ENCODE measurements at regions not wholly inside any gene's neighbourhood (a gene's known extent, or its start where the extent isn't known, plus 50 kb on each side); places are given as distances from the start of the nearest gene placed in this dataset.

DNA sequence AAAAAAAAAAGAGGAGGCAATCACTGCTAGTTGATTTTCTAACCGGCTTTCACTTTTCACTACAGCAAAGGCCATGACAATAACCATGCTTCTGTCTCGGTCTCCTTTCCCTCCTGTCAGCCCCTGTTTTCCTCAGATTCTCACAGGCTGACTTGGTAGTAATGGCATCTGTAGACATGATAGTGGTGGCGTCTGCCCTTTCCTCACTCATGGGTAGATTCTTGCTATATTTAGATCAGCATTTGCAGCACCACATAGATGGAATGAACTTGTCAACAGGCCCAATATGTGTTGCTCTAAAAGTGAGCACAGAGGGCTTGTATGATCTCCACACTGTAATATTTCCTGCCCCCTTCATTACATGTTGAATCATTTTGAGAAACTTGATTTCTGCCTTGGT, 120.3 kb upstream of the FTMT start:
- DNase-seq (ENCODE audit: low read depth): no peak

DNA sequence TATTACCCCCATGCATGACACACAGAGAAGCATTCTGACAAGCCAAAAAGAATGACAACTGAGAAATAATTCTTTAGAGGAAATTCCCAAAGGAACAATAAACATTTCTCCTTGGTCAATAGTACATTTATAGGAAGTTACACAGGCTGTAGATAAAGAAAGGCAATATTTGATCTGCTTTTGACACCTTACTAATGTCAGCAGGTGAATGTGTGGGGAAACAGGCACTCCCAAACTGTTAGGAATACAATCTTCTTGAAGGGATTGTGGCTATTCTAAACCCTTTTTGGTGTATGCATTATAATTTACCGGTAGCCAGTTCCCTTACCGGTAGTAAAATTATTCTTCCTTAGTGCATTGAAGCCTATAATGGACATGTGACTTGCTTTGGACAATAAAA, 116.1 kb upstream of the FTMT start:
- DNase-seq (ENCODE audit: low read depth): no peak

DNA sequence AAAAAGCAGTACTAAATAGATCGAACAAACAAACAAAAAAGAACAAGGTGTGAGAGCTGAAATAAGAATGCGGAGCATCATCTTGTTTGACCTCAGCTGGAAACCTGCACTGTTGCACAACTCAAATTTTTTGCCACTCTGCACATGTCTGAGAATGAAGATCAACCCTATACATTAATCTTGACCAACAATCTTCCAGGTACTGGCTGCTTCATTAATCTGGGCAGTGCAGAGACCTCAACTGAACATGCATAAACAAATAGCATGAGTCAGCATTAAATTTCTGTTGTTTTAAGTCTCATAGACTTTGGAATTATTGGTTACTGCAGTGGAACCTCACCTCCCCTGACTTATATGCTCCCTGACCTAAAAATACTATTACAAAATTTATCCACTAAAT, 114.6 kb upstream of the FTMT start:
- DNase-seq (ENCODE audit: low read depth): no peak

DNA sequence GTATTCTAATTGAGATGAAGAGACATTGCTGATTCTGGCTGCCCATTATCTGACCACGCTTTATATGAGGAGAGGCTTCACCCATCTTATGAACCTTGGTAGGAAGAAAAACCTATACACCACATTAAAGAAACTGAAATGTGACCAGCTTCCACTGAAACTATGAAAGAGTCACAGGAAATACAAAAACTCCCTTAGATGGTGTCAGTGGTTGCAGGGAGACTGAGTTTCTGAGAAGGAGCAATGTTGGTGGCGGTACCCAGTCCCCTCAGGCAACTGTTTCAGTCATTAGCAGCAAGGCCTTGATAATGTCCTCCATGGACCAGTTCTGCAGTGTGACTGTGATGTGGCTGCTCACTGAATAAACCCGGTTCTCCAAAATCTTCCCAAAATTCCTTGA, 110.5 kb upstream of the FTMT start:
- no peak for DNase-seq (ENCODE audit: low read depth)

DNA sequence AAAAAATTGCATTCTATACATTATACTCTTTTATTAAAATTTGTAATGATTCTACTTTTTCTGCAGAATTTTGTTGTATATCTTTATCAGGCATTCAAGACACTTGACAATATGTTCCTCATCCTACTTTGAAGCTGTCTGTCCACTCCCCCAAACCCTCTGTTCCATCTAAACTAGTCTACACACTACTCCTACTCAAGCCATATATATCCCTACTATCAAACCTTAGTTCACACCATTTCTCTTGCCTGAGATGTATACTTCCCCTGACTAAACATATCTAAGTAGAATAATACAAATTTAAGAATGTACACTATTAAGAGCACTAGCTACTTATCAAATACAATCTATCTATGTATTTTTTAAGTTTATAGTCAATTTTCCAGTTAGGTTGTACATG, 107.1 kb upstream of the FTMT start:
- no peak for DNase-seq (ENCODE audit: low read depth)

DNA sequence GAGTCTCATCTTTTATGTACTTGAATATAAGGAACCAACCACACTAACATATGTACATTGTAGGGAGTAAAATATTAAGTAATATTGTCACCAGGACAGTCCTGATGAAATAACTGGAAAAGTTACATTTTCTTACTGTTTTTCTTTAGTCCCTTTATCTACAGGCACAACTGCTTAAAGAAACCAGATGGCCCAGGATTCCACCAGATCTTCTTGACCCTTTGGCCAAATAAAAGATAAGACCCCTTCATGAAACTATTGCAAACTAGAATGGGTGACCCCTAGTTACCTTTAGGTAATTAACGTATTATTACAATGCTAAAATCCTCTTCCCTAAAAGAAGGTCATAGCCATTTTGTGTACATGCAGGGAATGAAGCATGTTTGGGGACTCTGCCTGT, 106.3 kb upstream of the FTMT start:
- DNase-seq (ENCODE audit: low read depth): no peak

DNA sequence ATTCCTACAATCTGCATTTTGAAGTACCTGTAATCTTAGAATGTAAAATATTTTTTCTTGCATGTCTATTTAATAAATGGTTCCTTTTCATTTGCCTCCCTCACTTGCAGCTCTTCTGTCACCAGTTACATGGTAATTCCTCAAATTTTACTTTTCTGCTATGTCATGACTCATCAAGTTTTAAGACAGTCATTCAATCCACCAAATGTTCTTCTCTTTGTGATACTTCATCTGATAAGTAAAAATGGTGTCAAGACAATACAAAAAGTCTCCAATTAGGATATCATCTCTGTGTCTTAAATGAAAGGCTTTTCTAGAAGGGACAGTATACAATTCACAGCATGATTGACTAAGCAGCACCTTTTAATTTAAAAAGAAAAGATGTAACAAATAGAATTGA, 104.9 kb upstream of the FTMT start:
- no peak for DNase-seq (ENCODE audit: low read depth)

DNA sequence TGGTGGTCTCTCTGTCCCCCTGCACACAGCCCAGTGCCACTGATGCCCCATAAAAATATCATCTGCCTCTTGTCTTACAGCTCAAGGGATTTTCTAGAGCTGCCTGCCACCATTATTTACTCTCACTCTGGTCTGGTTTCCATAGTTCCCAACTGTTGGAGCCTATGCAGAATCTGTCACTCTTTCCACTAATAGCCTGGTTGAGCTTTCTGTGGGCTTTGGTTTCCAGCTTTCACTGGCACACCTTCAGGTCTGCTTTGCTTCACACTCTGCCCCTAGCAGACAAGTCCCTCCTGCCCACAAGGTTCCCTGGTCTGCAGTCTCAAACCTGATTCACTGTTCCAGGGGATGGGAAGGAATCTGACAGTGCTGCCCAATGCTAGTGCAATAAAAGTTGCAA, 103.0 kb upstream of the FTMT start:
- no peak for DNase-seq (ENCODE audit: low read depth)

DNA sequence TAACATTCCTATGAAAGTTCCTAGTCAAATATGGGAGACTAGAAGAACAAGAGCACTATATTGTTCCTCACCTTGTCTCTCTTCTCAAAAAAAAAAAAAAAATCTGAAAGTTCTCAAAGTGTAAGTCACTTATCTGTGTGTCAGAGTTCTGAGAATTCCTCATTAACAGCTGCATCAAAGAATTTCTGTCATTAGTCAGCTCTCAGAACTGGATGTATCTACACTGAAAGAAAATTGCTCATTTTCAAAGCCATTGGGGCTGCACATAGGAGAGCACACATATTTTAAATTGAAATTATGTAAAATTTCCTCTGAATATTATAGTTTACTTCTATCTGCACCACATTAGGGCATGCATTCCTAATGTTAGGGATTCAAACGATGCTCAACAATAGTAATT, 99.5 kb upstream of the FTMT start:
- no peak for DNase-seq (ENCODE audit: low read depth)

DNA sequence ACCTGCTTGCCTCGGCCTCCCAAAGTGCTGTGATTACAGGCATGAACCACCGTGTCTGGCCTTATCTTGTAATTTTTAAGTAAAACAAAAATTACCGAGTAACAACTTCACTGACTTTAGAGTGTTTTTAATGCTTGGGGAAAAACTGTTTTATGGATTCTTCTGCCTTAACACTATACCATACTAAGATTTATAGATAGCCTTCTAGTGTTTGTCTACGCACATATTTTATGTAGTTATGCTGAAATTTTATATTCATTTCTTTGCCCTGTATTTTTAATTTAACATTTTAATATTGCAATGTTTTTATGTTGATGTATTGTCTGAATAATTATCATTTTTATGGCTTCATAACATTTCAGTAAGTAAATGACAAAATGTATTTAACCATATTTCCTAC, 96.4 kb upstream of the FTMT start:
- DNase-seq (ENCODE audit: low read depth): no peak

DNA sequence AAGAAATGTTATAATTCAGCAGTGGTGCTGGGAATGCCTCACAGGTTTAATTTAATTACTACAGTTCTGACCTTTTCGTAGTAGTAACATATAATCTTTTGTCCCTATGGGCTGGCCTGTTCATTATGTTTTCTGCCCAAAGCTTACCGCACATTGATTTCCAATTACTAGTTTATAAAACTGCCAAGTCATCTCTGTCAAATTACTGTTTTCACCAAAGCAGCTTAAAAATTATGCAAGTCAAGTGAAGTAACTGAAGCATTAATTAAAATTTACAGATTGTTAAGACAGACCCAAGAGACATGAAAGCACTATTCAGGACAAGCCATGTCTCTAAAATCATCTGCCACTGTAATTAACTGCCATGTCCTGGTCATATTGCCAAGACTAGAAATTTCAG, 93.9 kb upstream of the FTMT start:
- DNase-seq (ENCODE audit: low read depth): no peak

DNA sequence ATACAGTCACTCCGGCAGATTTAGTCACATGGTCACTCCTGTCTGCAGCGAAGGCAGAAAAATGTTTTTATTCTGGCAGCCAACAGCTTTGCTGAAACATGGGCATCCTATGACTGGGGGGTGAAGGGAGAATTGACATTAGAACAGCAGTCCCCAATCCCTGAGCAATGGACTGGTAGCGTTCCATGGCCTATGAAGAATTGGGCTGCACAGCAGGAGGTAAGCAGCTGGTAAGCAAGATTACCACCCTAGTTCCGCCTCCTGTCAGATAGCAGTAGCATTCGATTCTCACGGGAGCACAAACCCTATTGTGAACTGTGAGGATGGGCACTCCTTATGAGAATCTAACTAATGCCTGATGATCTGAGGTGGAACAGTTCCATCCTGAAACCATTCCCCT, 93.1 kb upstream of the FTMT start:
- DNase-seq (ENCODE audit: low read depth): no peak

DNA sequence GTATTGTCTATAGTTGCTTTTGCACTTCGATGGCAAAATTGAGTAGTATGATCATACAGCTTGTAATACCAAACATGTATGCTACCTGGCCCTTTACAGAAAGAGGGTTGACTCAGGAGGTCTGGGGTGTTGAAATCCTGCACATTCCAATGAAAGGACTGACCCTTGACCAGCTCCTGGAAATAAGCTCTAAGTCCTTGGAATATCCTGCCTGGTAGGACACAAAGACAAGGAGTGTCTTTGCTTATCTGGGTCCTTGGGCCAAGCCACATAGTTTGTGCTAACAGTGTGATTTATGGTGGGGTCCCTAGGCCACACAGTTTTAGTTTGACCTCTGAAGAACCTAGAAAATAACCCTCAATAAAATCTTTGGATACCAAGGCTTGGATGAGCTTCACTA, 89.3 kb upstream of the FTMT start:
- no peak for DNase-seq (ENCODE audit: low read depth)

DNA sequence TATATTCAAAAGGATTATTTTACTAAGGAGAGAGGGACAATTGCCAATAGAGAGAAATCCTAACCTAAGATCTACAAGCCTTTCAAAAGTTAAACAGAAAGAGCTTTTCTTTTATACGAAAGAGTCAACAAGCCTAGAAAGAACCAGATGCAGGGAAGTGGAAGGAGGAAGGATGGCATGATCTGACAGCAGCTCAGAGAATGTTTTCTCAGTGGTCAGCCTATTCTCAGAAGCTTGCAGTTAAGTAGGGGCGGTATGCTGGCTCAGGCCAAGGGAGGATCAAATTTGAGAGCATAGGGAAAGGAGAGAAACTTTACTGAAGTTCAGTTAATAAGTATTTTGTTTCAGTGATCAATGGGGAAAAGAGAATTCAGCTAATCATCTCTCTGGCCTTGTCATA, 88.0 kb upstream of the FTMT start:
- DNase-seq (ENCODE audit: low read depth): no peak

DNA sequence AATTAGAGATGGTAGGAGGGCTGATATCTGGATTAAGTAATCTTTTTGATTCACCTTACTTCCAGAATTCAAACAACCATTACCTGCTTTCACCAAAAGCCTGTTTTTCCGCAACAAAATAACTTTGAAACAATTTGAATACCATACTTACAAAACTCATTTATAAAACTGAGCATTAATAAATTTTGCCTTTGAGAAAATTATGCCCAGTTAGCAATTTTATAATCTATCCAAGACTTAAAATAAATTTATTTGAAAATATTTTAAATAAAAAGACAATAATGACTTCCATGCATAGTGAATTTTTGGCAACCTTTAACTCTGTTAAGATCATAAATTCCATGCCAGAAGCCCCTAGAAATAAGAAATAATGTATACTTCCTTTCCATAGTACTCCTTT, 71.3 kb upstream of the FTMT start:
- no peak for DNase-seq (ENCODE audit: low read depth)

DNA sequence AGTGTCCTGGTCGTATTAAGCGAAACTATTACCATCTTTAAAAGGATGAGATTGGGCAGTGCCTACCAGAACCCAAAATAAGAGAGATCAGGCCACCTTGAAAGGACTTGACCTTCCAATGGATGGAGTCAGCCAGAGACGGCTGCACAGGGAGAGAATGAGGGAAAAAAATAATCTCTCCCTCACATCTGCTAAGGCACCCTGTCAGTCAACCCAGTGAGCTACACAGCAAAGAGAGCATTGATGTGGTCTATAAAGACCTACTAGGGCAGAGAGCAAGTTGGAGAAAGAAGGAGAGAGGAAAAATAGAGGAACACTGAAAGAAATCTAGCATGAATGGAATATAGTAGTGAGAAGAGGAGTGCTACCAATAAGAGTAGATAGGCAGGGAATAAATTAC, 68.0 kb upstream of the FTMT start:
- no peak for DNase-seq (ENCODE audit: low read depth)

DNA sequence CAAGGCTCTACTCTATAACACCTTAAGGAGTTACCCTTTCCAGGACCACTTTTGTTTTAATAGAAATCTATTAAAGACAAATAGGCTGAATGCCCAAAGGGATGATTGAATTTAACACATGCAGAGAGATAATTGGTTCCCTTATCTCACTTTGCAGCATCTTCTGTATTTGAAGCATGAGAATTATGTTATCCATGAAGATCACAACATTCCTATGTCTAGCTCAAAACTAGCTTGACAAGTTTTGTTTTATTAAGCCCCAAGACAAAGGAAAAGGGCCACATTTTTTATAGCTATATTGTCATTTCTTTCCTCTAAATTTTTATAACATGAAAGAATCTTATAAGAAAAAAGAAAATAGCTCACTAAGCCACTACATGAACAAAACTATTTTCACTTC, 57.9 kb upstream of the FTMT start:
- no peak for DNase-seq (ENCODE audit: low read depth)

DNA sequence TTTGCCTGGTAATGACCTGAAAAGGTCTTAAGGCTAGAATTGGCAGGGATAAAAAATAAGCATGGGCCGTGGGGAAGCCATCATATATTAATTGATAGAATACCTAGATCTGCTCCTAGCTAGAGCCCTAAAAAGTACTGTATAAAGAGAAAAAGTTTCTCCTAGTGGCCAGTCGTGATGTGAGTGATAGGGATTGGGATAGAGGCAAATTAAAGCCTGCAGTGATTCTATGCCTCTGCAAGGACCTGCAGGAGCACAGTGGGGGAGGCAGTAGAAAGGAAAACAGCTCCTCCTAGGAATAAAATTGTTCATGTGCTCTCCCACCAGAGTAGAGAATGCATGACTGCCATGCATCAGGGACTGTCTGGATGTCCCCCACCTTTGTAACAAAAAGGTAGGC, 56.2 kb upstream of the FTMT start:
- DNase-seq (ENCODE audit: low read depth): no peak

DNA sequence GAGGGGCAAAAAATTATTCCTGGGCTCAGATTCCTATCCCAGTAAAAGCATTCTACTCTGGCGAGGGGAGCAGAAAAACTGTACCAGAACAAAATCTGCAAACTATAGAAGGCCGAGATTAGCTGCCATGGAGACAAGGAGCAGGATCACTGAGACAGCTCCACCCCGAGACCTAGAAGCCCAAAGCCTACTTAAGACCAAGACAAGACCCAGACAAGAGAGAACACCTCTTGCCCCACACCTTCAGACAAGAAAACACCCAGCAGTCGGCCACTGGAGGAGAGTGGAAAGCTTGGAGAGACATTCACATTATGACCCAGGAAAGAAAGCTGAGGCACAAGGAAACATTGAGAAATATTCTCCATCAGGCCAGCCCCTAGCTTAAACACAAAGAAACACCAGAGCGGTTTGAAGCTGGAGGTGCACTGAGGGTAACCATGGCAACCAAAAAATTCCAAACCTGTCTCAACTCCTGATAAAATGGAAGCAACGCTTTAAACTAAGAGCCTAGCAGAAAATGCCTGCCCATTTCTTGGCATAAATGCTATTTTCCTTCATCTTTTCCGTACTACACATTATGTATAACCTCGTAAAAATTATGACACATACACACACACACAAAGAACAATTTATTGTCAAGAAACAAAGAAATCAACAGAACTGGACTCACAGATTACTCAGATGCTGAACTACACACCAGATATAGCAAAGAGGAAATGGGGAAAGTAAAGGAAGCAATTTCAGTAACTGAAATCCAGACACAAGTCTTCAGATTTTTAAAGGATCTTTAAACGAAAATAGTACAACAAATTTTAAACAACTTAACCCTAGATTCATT, 53.8 kb upstream of the FTMT start:
- no peak for DNase-seq (ENCODE audit: low read depth)

All from forelimb muscle (tissue), 1 donor.